ENCODE measurements at regions not wholly inside any gene's neighbourhood (a gene's known extent, or its start where the extent isn't known, plus 50 kb on each side); places are given as distances from the start of the nearest gene placed in this dataset.

DNA sequence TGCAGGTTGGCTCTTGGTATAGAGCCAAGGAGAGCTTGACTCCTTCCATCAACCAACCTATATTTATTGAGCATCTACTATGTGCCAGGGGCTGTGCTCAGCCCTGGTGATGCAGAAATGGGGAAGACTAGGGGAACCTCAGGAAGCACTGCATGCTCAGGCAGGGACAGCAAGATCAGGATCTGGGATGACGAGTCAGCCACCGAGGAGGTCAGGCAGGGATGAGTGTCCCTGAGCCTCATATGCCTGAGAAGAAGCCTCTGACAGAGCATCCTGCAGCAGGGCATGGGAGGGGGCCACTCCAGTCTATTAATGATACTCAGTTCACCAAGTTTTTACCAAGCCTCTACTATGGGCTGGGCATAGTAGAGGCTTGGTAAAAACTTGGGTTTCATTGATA, 158.1 kb downstream of the KATNAL1 start:
- Histone ChIP-seq H3K27ac (ENCODE audit: low read depth) (no peak overlapping the region), H3K4me1 (ENCODE audit: insufficient read depth) (no peaks in the 10 kb centered on the region), H3F3A (replicated peaks; ENCODE audit: low read depth) (no peaks in the 10 kb centered on the region), H3K36me3 (ENCODE audit: insufficient read depth) (no peaks in the 10 kb centered on the region), H3K27me3 (ENCODE audit: insufficient read depth) (no peaks in the 10 kb centered on the region), H3K9me2 (ENCODE audit: insufficient read depth) (no peaks in the 10 kb centered on the region; the same call in 1 of the 2 replicates), H3K4me2 (no peak overlapping the region), H3K79me2 (replicated peaks; ENCODE audit: insufficient read depth) (no peaks in the 10 kb centered on the region), H3K4me3 (no peak overlapping the region), H4K20me1 (replicated peaks; ENCODE audit: insufficient read depth) (no peaks in the 10 kb centered on the region), H2AFZ (no peak overlapping the region)
- Mint-ChIP-seq H3K27ac (no peak overlapping the region), H3K36me3 (ENCODE audit: low read depth) (no peaks in the 10 kb centered on the region), H3K4me1 (peaks cover 2% of the 10 kb centered on the region; the same call in 2 of the 3 replicates), H3K4me3 (no peak overlapping the region), H3K9me3 (no peaks in the 10 kb centered on the region; the same call in 2 of the 3 replicates), H3K27me3 (ENCODE audit: insufficient read depth, low read depth, poor library complexity) (peaks cover 2% of the 10 kb centered on the region)
- TF ChIP-seq STAT1 (IDR thresholded peaks at IDR 0.05; ENCODE audit: unreplicated experiment) (no peak), NANOG (IDR thresholded peaks at IDR 0.05; ENCODE audit: borderline replicate concordance) (no peak), ZNF114 (CRISPR knock-in tag; IDR thresholded peaks at IDR 0.05) (no peak), ZNF331 (CRISPR knock-in tag; IDR thresholded peaks at IDR 0.05; ENCODE audit: low read depth) (no peak), EZH2 (IDR thresholded peaks at IDR 0.05; ENCODE audit: low read depth, unreplicated experiment) (no peak), EZH2phosphoT487 (IDR thresholded peaks at IDR 0.05; ENCODE audit: unreplicated experiment) (no peak), JUNB (IDR thresholded peaks at IDR 0.05; ENCODE audit: unreplicated experiment) (no peak), POLR2AphosphoS5 (IDR thresholded peaks at IDR 0.05; ENCODE audit: low read depth) (no peak), CREB1 (CRISPR knock-in tag; IDR thresholded peaks at IDR 0.05; ENCODE audit: low read depth) (no peak)
- TF ChIP-seq, protein P1, sequence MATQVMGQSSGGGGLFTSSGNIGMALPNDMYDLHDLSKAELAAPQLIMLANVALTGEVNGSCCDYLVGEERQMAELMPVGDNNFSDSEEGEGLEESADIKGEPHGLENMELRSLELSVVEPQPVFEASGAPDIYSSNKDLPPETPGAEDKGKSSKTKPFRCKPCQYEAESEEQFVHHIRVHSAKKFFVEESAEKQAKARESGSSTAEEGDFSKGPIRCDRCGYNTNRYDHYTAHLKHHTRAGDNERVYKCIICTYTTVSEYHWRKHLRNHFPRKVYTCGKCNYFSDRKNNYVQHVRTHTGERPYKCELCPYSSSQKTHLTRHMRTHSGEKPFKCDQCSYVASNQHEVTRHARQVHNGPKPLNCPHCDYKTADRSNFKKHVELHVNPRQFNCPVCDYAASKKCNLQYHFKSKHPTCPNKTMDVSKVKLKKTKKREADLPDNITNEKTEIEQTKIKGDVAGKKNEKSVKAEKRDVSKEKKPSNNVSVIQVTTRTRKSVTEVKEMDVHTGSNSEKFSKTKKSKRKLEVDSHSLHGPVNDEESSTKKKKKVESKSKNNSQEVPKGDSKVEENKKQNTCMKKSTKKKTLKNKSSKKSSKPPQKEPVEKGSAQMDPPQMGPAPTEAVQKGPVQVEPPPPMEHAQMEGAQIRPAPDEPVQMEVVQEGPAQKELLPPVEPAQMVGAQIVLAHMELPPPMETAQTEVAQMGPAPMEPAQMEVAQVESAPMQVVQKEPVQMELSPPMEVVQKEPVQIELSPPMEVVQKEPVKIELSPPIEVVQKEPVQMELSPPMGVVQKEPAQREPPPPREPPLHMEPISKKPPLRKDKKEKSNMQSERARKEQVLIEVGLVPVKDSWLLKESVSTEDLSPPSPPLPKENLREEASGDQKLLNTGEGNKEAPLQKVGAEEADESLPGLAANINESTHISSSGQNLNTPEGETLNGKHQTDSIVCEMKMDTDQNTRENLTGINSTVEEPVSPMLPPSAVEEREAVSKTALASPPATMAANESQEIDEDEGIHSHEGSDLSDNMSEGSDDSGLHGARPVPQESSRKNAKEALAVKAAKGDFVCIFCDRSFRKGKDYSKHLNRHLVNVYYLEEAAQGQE (IDR thresholded peaks at IDR 0.05; ENCODE audit: unreplicated experiment), result no peak
- TF ChIP-seq, protein P2, sequence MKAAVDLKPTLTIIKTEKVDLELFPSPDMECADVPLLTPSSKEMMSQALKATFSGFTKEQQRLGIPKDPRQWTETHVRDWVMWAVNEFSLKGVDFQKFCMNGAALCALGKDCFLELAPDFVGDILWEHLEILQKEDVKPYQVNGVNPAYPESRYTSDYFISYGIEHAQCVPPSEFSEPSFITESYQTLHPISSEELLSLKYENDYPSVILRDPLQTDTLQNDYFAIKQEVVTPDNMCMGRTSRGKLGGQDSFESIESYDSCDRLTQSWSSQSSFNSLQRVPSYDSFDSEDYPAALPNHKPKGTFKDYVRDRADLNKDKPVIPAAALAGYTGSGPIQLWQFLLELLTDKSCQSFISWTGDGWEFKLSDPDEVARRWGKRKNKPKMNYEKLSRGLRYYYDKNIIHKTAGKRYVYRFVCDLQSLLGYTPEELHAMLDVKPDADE (IDR thresholded peaks at IDR 0.05), result no peak
- TF ChIP-seq, protein P3, sequence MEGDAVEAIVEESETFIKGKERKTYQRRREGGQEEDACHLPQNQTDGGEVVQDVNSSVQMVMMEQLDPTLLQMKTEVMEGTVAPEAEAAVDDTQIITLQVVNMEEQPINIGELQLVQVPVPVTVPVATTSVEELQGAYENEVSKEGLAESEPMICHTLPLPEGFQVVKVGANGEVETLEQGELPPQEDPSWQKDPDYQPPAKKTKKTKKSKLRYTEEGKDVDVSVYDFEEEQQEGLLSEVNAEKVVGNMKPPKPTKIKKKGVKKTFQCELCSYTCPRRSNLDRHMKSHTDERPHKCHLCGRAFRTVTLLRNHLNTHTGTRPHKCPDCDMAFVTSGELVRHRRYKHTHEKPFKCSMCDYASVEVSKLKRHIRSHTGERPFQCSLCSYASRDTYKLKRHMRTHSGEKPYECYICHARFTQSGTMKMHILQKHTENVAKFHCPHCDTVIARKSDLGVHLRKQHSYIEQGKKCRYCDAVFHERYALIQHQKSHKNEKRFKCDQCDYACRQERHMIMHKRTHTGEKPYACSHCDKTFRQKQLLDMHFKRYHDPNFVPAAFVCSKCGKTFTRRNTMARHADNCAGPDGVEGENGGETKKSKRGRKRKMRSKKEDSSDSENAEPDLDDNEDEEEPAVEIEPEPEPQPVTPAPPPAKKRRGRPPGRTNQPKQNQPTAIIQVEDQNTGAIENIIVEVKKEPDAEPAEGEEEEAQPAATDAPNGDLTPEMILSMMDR (conservative IDR thresholded peaks at IDR 0.05; ENCODE audit: low read depth in 2 of 2), result no peak
- TF ChIP-seq, protein P4, sequence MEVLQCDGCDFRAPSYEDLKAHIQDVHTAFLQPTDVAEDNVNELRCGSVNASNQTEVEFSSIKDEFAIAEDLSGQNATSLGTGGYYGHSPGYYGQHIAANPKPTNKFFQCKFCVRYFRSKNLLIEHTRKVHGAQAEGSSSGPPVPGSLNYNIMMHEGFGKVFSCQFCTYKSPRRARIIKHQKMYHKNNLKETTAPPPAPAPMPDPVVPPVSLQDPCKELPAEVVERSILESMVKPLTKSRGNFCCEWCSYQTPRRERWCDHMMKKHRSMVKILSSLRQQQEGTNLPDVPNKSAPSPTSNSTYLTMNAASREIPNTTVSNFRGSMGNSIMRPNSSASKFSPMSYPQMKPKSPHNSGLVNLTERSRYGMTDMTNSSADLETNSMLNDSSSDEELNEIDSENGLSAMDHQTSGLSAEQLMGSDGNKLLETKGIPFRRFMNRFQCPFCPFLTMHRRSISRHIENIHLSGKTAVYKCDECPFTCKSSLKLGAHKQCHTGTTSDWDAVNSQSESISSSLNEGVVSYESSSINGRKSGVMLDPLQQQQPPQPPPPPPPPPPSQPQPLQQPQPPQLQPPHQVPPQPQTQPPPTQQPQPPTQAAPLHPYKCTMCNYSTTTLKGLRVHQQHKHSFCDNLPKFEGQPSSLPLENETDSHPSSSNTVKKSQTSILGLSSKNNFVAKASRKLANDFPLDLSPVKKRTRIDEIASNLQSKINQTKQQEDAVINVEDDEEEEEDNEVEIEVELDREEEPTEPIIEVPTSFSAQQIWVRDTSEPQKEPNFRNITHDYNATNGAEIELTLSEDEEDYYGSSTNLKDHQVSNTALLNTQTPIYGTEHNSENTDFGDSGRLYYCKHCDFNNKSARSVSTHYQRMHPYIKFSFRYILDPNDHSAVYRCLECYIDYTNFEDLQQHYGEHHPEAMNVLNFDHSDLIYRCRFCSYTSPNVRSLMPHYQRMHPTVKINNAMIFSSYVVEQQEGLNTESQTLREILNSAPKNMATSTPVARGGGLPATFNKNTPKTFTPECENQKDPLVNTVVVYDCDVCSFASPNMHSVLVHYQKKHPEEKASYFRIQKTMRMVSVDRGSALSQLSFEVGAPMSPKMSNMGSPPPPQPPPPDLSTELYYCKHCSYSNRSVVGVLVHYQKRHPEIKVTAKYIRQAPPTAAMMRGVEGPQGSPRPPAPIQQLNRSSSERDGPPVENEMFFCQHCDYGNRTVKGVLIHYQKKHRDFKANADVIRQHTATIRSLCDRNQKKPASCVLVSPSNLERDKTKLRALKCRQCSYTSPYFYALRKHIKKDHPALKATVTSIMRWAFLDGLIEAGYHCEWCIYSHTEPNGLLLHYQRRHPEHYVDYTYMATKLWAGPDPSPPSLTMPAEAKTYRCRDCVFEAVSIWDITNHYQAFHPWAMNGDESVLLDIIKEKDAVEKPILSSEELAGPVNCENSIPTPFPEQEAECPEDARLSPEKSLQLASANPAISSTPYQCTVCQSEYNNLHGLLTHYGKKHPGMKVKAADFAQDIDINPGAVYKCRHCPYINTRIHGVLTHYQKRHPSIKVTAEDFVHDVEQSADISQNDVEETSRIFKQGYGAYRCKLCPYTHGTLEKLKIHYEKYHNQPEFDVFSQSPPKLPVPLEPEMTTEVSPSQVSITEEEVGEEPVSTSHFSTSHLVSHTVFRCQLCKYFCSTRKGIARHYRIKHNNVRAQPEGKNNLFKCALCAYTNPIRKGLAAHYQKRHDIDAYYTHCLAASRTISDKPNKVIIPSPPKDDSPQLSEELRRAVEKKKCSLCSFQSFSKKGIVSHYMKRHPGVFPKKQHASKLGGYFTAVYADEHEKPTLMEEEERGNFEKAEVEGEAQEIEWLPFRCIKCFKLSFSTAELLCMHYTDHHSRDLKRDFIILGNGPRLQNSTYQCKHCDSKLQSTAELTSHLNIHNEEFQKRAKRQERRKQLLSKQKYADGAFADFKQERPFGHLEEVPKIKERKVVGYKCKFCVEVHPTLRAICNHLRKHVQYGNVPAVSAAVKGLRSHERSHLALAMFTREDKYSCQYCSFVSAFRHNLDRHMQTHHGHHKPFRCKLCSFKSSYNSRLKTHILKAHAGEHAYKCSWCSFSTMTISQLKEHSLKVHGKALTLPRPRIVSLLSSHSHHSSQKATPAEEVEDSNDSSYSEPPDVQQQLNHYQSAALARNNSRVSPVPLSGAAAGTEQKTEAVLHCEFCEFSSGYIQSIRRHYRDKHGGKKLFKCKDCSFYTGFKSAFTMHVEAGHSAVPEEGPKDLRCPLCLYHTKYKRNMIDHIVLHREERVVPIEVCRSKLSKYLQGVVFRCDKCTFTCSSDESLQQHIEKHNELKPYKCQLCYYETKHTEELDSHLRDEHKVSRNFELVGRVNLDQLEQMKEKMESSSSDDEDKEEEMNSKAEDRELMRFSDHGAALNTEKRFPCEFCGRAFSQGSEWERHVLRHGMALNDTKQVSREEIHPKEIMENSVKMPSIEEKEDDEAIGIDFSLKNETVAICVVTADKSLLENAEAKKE (CRISPR knock-in tag; IDR thresholded peaks at IDR 0.05), result no peak
- no peak for ATAC-seq
- DNase-seq (ENCODE audit: low spot score), result no peak

Data from GM23338 (cell line).